Trophoblast cell (in vitro differentiated cells and primary cell): ENCODE measurements at regions not wholly inside any gene's neighbourhood (a gene's known extent, or its start where the extent isn't known, plus 50 kb on each side); places are given as distances from the start of the nearest gene placed in this dataset.

ENCODE experiments used
- DNase-seq, 2 donors: peaks; one replicate each; pipeline ENCODE4 v3.0.0-alpha.2; 2016
- H2AFZ ChIP-seq: 2 replicates; pipeline ENCODE4 v1.6.1; 2013; ENCODE audit warnings: low read length, moderate library complexity, mild to moderate bottlenecking; ENCODE audit not compliant: insufficient read depth, poor library complexity
- H2AK5ac ChIP-seq: 2 replicates; pipeline ENCODE4 v1.6.1; 2013; ENCODE audit warnings: mild to moderate bottlenecking, low read length
- H2BK120ac ChIP-seq: 2 replicates; pipeline ENCODE4 v1.6.1; 2013; ENCODE audit warnings: low read length, mild to moderate bottlenecking, moderate library complexity; ENCODE audit not compliant: insufficient read depth, poor library complexity
- H2BK12ac ChIP-seq: 2 replicates; pipeline ENCODE4 v1.6.1; 2013; ENCODE audit warnings: mild to moderate bottlenecking, low read length, moderate library complexity
- H2BK5ac ChIP-seq: 2 replicates; pipeline ENCODE4 v1.6.1; 2013; ENCODE audit warnings: low read length, low read depth, moderate library complexity, mild to moderate bottlenecking; ENCODE audit not compliant: poor library complexity
- H3K14ac ChIP-seq: 2 replicates; pipeline ENCODE4 v1.6.1; 2013; ENCODE audit warnings: mild to moderate bottlenecking, low read length
- H3K18ac ChIP-seq: 2 replicates; pipeline ENCODE4 v1.6.1; 2013; ENCODE audit warnings: mild to moderate bottlenecking, low read length
- H3K23ac ChIP-seq: 2 replicates; pipeline ENCODE4 v1.6.1; 2013; ENCODE audit warnings: low read length
- H3K27ac ChIP-seq: 2 replicates; pipeline ENCODE4 v1.5.1; 2013; ENCODE audit warnings: low read depth, mild to moderate bottlenecking, inconsistent platforms, low read length, moderate library complexity
- H3K27me3 ChIP-seq: 2 replicates; pipeline ENCODE4 v1.6.1; 2013; ENCODE audit warnings: inconsistent platforms, mild to moderate bottlenecking, low read length, moderate library complexity; ENCODE audit not compliant: insufficient read depth
- H3K36me3 ChIP-seq, 2 experiments: 1 replicate in 1 of 2; 2 replicates in 1 of 2; pipeline ENCODE4 v1.6.1; 2013; ENCODE audit warnings: low read length in 2 of 2, mild to moderate bottlenecking in 2 of 2, moderate library complexity in 1 of 2; ENCODE audit not compliant: insufficient read depth in 2 of 2, control insufficient read depth in 1 of 2
- H3K4ac ChIP-seq: 2 replicates; pipeline ENCODE4 v1.6.1; 2013; ENCODE audit warnings: low read depth, mild to moderate bottlenecking, low read length, moderate library complexity
- H3K4me1 ChIP-seq, 2 experiments: 1 replicate in 1 of 2; 2 replicates in 1 of 2; pipeline ENCODE4 v1.6.1; 2013; ENCODE audit warnings: low read length in 2 of 2, mild to moderate bottlenecking in 2 of 2, moderate library complexity in 1 of 2; ENCODE audit not compliant: insufficient read depth in 2 of 2, control insufficient read depth in 1 of 2
- H3K4me2 ChIP-seq: 2 replicates; pipeline ENCODE4 v1.6.1; 2013; ENCODE audit warnings: inconsistent platforms, mild to moderate bottlenecking, low read length, moderate library complexity
- H3K4me3 ChIP-seq: 2 replicates; pipeline ENCODE4 v1.5.1; 2013; ENCODE audit warnings: mild to moderate bottlenecking, low read depth, low read length, inconsistent platforms
- H3K79me1 ChIP-seq: one replicate; pipeline ENCODE4 v1.6.1; 2013; ENCODE audit warnings: low read length
- H3K79me2 ChIP-seq: 2 replicates; pipeline ENCODE4 v1.6.1; 2013; ENCODE audit warnings: low read length, mild to moderate bottlenecking; ENCODE audit not compliant: control insufficient read depth, insufficient read depth, poor library complexity
- H3K9ac ChIP-seq: 2 replicates; pipeline ENCODE4 v1.6.1; 2013; ENCODE audit warnings: mild to moderate bottlenecking, low read length
- H3K9me3 ChIP-seq: 2 replicates; pipeline ENCODE4 v1.6.1; 2013; ENCODE audit warnings: low read depth, mild to moderate bottlenecking, control low read depth, inconsistent platforms, low read length; ENCODE audit not compliant: insufficient read depth
- H4K12ac ChIP-seq: 2 replicates; pipeline ENCODE4 v1.6.1; 2013; ENCODE audit warnings: low read depth, mild to moderate bottlenecking, low read length, moderate library complexity
- H4K8ac ChIP-seq: 2 replicates; pipeline ENCODE4 v1.6.1; 2013; ENCODE audit warnings: low read depth, mild to moderate bottlenecking, low read length, moderate library complexity
- H4K91ac ChIP-seq: one replicate; pipeline ENCODE4 v1.6.1; 2013; ENCODE audit warnings: low read depth, mild to moderate bottlenecking, low read length, moderate library complexity
- WGBS: extraction: QIAGEN DNeasy Blood & Tissue Kit; methylation state at CpG from one replicate; pipeline ENCODE4 v1.1.7; 2013; ENCODE audit warnings: missing lambda C conversion rate; ENCODE audit not compliant: insufficient read length, insufficient coverage; ENCODE audit errors: extremely low coverage; 5-methylcytosine and 5-hydroxymethylcytosine counted together

GRCh38 chr6:76706086-76706485 is 633.6 kb upstream of the IMPG1 start:
- no peak overlapping the region for H2BK12ac ChIP-seq
- no peaks in the 10 kb centered on the region for H3K9me3 ChIP-seq
- H4K91ac ChIP-seq = no peak overlapping the region
- no peak overlapping the region for H2BK5ac ChIP-seq
- no peak overlapping the region for H4K8ac ChIP-seq
- H3K23ac ChIP-seq = no peak overlapping the region
- no CpG with 5 or more reads among the region's 2 CpGs for WGBS
- peaks cover 0 to 9% of the 10 kb centered on the region in 2 experiments for H3K4me1 ChIP-seq
- no peak overlapping the region for H3K14ac ChIP-seq
- no peak overlapping the region for H2AFZ ChIP-seq
- no peak overlapping the region for H3K4ac ChIP-seq
- no peak overlapping the region for H2BK120ac ChIP-seq
- no peak overlapping the region for H3K18ac ChIP-seq
- H3K79me2 ChIP-seq = no peaks in the 10 kb centered on the region
- H3K9ac ChIP-seq = no peak overlapping the region
- no peak overlapping the region for H3K4me2 ChIP-seq
- no peak overlapping the region for H4K12ac ChIP-seq
- peaks cover 3% of the 10 kb centered on the region for H3K79me1 ChIP-seq
- H3K27me3 ChIP-seq = no peaks in the 10 kb centered on the region
- H3K27ac ChIP-seq = no peak overlapping the region
- H2AK5ac ChIP-seq = no peak overlapping the region
- no peak overlapping the region for H3K4me3 ChIP-seq
- H3K36me3 ChIP-seq = no peaks in the 10 kb centered on the region
- no peak for DNase-seq

GRCh38 chr6:76703786-76704185 is 631.3 kb upstream of the IMPG1 start:
- no peak overlapping the region for H2AFZ ChIP-seq
- DNase-seq = peak in 1 of 2 donors; percentile 55
- no peaks in the 10 kb centered on the region for H3K27me3 ChIP-seq
- H3K4me1 ChIP-seq = peaks cover 0 to 7% of the 10 kb centered on the region in 2 experiments
- H2BK120ac ChIP-seq = no peak overlapping the region
- H3K9me3 ChIP-seq = no peaks in the 10 kb centered on the region
- H4K8ac ChIP-seq = no peak overlapping the region
- no peak overlapping the region for H3K14ac ChIP-seq
- no peak overlapping the region for H2AK5ac ChIP-seq
- H3K4ac ChIP-seq = no peak overlapping the region
- H3K79me2 ChIP-seq = no peaks in the 10 kb centered on the region
- no peak overlapping the region for H4K12ac ChIP-seq
- H3K27ac ChIP-seq = no peak overlapping the region
- H2BK12ac ChIP-seq = no peak overlapping the region
- no peak overlapping the region for H3K23ac ChIP-seq
- no peak overlapping the region for H3K4me3 ChIP-seq
- peaks cover 3% of the 10 kb centered on the region for H3K79me1 ChIP-seq
- H3K4me2 ChIP-seq = no peak overlapping the region
- no peak overlapping the region for H4K91ac ChIP-seq
- no peak overlapping the region for H3K9ac ChIP-seq
- WGBS = no CpG with 5 or more reads among the region's 1 CpG
- no peaks in the 10 kb centered on the region for H3K36me3 ChIP-seq
- no peak overlapping the region for H2BK5ac ChIP-seq
- no peak overlapping the region for H3K18ac ChIP-seq

GRCh38 chr6:76703285-76703684 is 630.8 kb upstream of the IMPG1 start:
- Histone ChIP-seq H3K27ac (no peak overlapping the region), H3K4ac (no peak overlapping the region), H2BK120ac (no peak overlapping the region), H4K12ac (no peak overlapping the region), H3K4me2 (no peak overlapping the region), H3K14ac (no peak overlapping the region), H4K91ac (peak overlapping the region; percentile 55), H2AK5ac (no peak overlapping the region), H2AFZ (no peak overlapping the region), H3K4me3 (no peak overlapping the region), H2BK5ac (no peak overlapping the region), H3K9me3 (no peaks in the 10 kb centered on the region), H3K79me2 (no peaks in the 10 kb centered on the region), H4K8ac (no peak overlapping the region), H3K23ac (no peak overlapping the region), H2BK12ac (peak overlapping the region; percentile 40), H3K27me3 (no peaks in the 10 kb centered on the region), H3K36me3 (no peaks in the 10 kb centered on the region), H3K9ac (no peak overlapping the region), H3K79me1 (peaks cover 3% of the 10 kb centered on the region), H3K18ac (no peak overlapping the region), H3K4me1 (peaks cover 0 to 7% of the 10 kb centered on the region in 2 experiments)
- WGBS = no CpG with 5 or more reads among the region's 2 CpGs
- DNase-seq = peak in 1 of 2 donors; percentile 46

GRCh38 chr6:76702187-76702586 is 629.7 kb upstream of the IMPG1 start:
- Histone ChIP-seq H3K79me1 (peaks cover 3% of the 10 kb centered on the region), H3K36me3 (no peaks in the 10 kb centered on the region), H3K18ac (no peak overlapping the region), H2BK12ac (peak overlapping the region; percentile 36), H3K79me2 (no peaks in the 10 kb centered on the region), H3K4me2 (no peak overlapping the region), H2AFZ (no peak overlapping the region), H3K27ac (no peak overlapping the region), H3K9ac (no peak overlapping the region), H4K8ac (peak overlapping the region; percentile 16), H3K14ac (no peak overlapping the region), H3K9me3 (no peaks in the 10 kb centered on the region), H2AK5ac (no peak overlapping the region), H3K4me3 (no peak overlapping the region), H4K91ac (no peak overlapping the region), H3K27me3 (no peaks in the 10 kb centered on the region), H3K4ac (no peak overlapping the region), H2BK5ac (no peak overlapping the region), H2BK120ac (no peak overlapping the region), H3K23ac (no peak overlapping the region), H3K4me1 (peaks cover 0 to 7% of the 10 kb centered on the region in 2 experiments), H4K12ac (no peak overlapping the region)
- no CpG with 5 or more reads among the region's 1 CpG for WGBS
- peak in 1 of 2 donors; percentile 63 for DNase-seq
